HepG2 (cell line): ENCODE measurements at regions not wholly inside any gene's neighbourhood (a gene's known extent, or its start where the extent isn't known, plus 50 kb on each side); places are given as distances from the start of the nearest gene placed in this dataset.

Experiments used
- ATAC-seq: fragments of 200-7000 bp; cut with Tn5 transposase; 3 replicates; pipeline ENCODE4 v1.9.1; 2020; ENCODE audit warnings: mild to moderate bottlenecking, moderate library complexity
- BruUV-seq: library from RNA; stranded (reverse); fragments of 400-500 nt; replicated peaks from 2 replicates; lab custom pipeline; 2021; lab: Mats Ljungman, UMichigan
- CTCF ChIA-PET: fragments of 300-600 bp; formaldehyde crosslinking; extraction: SDS; loops from one replicate; lab custom pipeline; 2021; ENCODE audit warnings: low total read pairs, inconsistent platforms, low intra/inter-chr PET ratio; lab: Yijun Ruan, JAX
- POLR2A ChIA-PET: fragments of 350-600 bp; sonication (Branson Sonifier 250); formaldehyde crosslinking; loops from one replicate; lab custom pipeline; 2020; ENCODE audit warnings: antibody characterized with exemption, inconsistent platforms; lab: Yijun Ruan, JAX
- DNase-seq: peaks from one replicate; pipeline ENCODE4 v3.0.0-alpha.2; 2015; ENCODE audit warnings: low spot score
- FAIRE-seq: peaks from 3 replicates; lab custom pipeline; 2011; peaks lifted over from hg19 to GRCh38; lab: Jason Lieb, UNC
- H2AFZ ChIP-seq: one replicate; pipeline ENCODE4 v1.6.1; 2011; ENCODE audit warnings: low read length, inconsistent platforms
- H3K27ac ChIP-seq: fragments of 300-600 bp; 3 replicates; pipeline ENCODE4 v1.8.0; 2011; ENCODE audit warnings: mixed run types, mild to moderate bottlenecking, mixed read lengths, low read length, inconsistent platforms; ENCODE audit not compliant: insufficient read depth; ENCODE audit errors: extremely low read length
- H3K27me3 ChIP-seq, 2 experiments: fragments of 200-600 bp in 1 of 2; 2 replicates in 1 of 2; 3 replicates in 1 of 2; pipeline versions ENCODE4 v1.6.0 to v1.8.0; 2011; ENCODE audit warnings: low read length in 2 of 2, mild to moderate bottlenecking in 2 of 2, moderate library complexity in 2 of 2, inconsistent platforms in 1 of 2; ENCODE audit not compliant: insufficient read depth in 2 of 2, control insufficient read depth in 1 of 2
- H3K36me3 ChIP-seq, 2 experiments: fragments of 200-600 bp in 1 of 2; replicated peaks in 1 of 2; 2 replicates in 1 of 2; 3 replicates in 1 of 2; pipeline versions ENCODE4 v1.5.1 to v1.8.0; 2011; ENCODE audit warnings: low read length in 2 of 2, inconsistent platforms in 1 of 2; ENCODE audit not compliant: insufficient read depth in 2 of 2, control insufficient read depth in 1 of 2
- H3K4me1 ChIP-seq: 2 replicates; pipeline ENCODE4 v1.5.1; 2012; ENCODE audit warnings: low read length, inconsistent platforms; ENCODE audit not compliant: insufficient read depth
- H3K4me2 ChIP-seq: 2 replicates; pipeline ENCODE4 v1.6.0; 2011; ENCODE audit warnings: low read depth, low read length, inconsistent platforms
- H3K4me3 ChIP-seq, 3 experiments: fragments of 200-600 bp in 1 of 3; sonication (generic), shearing (Covaris generic) in 1 of 3; replicated peaks in 1 of 3; 2 replicates each; pipeline ENCODE4 v1.5.1; 2011 to 2016; ENCODE audit warnings: low read length in 3 of 3, inconsistent platforms in 2 of 3, low read depth in 2 of 3, mild to moderate bottlenecking in 2 of 3, control low read depth in 1 of 3, mixed read lengths in 1 of 3; ENCODE audit not compliant: insufficient read depth in 1 of 3
- H3K79me2 ChIP-seq: one replicate; pipeline ENCODE4 v1.6.1; 2011; ENCODE audit warnings: low read length, inconsistent platforms; ENCODE audit not compliant: insufficient read depth
- H3K9ac ChIP-seq: 2 replicates; pipeline ENCODE4 v1.6.0; 2011; ENCODE audit warnings: mild to moderate bottlenecking, low read depth, low read length, inconsistent platforms; ENCODE audit not compliant: insufficient read depth
- H3K9me3 ChIP-seq: 2 replicates; pipeline ENCODE4 v1.5.1; 2012; ENCODE audit warnings: mild to moderate bottlenecking, low read length
- H4K20me1 ChIP-seq: 2 replicates; pipeline ENCODE4 v1.6.0; 2011; ENCODE audit warnings: inconsistent platforms, mild to moderate bottlenecking, low read length, moderate library complexity; ENCODE audit not compliant: insufficient read depth
- CEBPB ChIP-seq: IDR thresholded peaks from 2 replicates; pipeline ENCODE4 v1.6.1; 2011; ENCODE audit warnings: low read depth, low read length, improper control_type of control experiment, borderline replicate concordance
- CHD2 ChIP-seq: IDR thresholded peaks from 2 replicates; pipeline ENCODE4 v1.6.1; 2011; ENCODE audit warnings: low read depth, low read length, improper control_type of control experiment
- HNF4A ChIP-seq: sonication (generic); formaldehyde crosslinking; IDR thresholded peaks from 2 replicates; pipeline ENCODE4 v1.4.0; 2020; ENCODE audit warnings: missing genetic modification reagents
- NFE2 ChIP-seq: sonication (generic); formaldehyde crosslinking; IDR thresholded peaks from 2 replicates; pipeline ENCODE4 v1.4.0; 2020; ENCODE audit warnings: missing genetic modification reagents
- ZKSCAN1 ChIP-seq: fragments of 150-350 bp; IDR thresholded peaks from 2 replicates; pipeline ENCODE4 v1.6.1; 2014; ENCODE audit warnings: low read length
- ZNF343 ChIP-seq: sonication (generic); formaldehyde crosslinking; IDR thresholded peaks from 2 replicates; pipeline ENCODE4 v1.4.0; 2020; ENCODE audit warnings: mild to moderate bottlenecking, missing genetic modification reagents
- ZNF788 ChIP-seq: sonication (generic); formaldehyde crosslinking; IDR thresholded peaks from 2 replicates; pipeline ENCODE4 v1.5.0; 2020; ENCODE audit warnings: mild to moderate bottlenecking, missing genetic modification reagents, borderline replicate concordance
- ZSCAN31 ChIP-seq: sonication (generic); formaldehyde crosslinking; IDR thresholded peaks from 2 replicates; pipeline ENCODE4 v1.5.0; 2020; ENCODE audit warnings: low read depth, mild to moderate bottlenecking, missing genetic modification reagents
- WGBS: methylation state at CpG from one replicate; pipeline ENCODE4 v1.1.6; 2017; ENCODE audit warnings: low lambda C conversion rate; 5-methylcytosine and 5-hydroxymethylcytosine counted together
- in situ Hi-C: cut with HindIII; loops from 2 replicates; pipeline ENCODE4 v1.10.0; 2017; ENCODE audit warnings: low pct_unique_long_range_greater_than_20kb; ENCODE audit not compliant: extremely low pct_ligation_motif_present
- intact Hi-C: fragments of 100-400 bp; cut with micrococcal nuclease; formaldehyde crosslinking; loops from one replicate; pipeline ENCODE4 v1.10.0; 2022; ENCODE audit not compliant: unreplicated experiment
- TF ChIP-seq, protein P1 (sequence below): sonication (generic); formaldehyde crosslinking; IDR thresholded peaks from 2 replicates; pipeline ENCODE4 v1.4.0; 2020; ENCODE audit warnings: mild to moderate bottlenecking, missing genetic modification reagents
- TF ChIP-seq, protein P2 (sequence below), 2 experiments: sonication (generic) in 1 of 2; formaldehyde crosslinking in 1 of 2; IDR thresholded peaks; 2 replicates each; pipeline versions ENCODE4 v1.4.0 to v1.6.1; 2018 to 2020; ENCODE audit warnings: missing genetic modification reagents in 2 of 2, borderline replicate concordance in 1 of 2, low read depth in 1 of 2, mild to moderate bottlenecking in 1 of 2, missing biosample characterization in 1 of 2

DNA sequence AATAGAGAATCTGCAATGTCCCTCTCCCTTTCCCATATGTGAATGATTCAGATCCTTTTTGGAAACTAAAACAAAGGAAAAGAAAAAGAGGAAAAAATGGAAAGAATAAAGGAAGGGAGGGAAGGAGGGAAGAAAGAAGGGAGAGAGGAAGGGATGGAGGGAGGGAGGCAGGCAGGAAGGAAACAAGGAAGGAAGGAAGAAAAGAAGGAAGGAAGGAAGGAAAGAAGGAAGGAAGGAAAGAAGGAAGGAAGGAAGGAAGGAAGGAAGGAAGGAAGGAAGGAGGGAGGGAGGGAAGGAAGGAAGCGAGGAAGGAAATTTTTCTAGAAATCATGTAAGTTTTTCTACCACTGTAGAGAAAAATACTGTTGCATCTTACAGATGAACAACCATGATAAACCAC lies 215.0 kb upstream of the CBLB start:
- WGBS: 14% methylated on average over 1 of the region's 1 CpG
- Histone ChIP-seq H3K9me3 (no peaks in the 10 kb centered on the region), H3K4me2 (no peak overlapping the region), H4K20me1 (no peaks in the 10 kb centered on the region), H3K79me2 (no peaks in the 10 kb centered on the region), H3K36me3 (no peaks in the 10 kb centered on the region), H3K27ac (no peak overlapping the region), H3K27me3 (no peaks in the 10 kb centered on the region), H3K4me1 (no peaks in the 10 kb centered on the region), H2AFZ (no peak overlapping the region), H3K9ac (no peak overlapping the region), H3K4me3 (no peak overlapping the region)
- no peak for ATAC-seq
- FAIRE-seq: no peak
- intact Hi-C loops: no loop called here
- no peak for TF ChIP-seq HNF4A (CRISPR knock-in tag)
- no peak for TF ChIP-seq ZSCAN31 (CRISPR knock-in tag)
- TF ChIP-seq ZNF343 (CRISPR knock-in tag): no peak
- TF ChIP-seq ZNF788 (CRISPR knock-in tag): no peak
- TF ChIP-seq, protein P1, sequence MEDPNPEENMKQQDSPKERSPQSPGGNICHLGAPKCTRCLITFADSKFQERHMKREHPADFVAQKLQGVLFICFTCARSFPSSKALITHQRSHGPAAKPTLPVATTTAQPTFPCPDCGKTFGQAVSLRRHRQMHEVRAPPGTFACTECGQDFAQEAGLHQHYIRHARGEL: no peak
- no peak for TF ChIP-seq ZKSCAN1
- TF ChIP-seq, protein P2, sequence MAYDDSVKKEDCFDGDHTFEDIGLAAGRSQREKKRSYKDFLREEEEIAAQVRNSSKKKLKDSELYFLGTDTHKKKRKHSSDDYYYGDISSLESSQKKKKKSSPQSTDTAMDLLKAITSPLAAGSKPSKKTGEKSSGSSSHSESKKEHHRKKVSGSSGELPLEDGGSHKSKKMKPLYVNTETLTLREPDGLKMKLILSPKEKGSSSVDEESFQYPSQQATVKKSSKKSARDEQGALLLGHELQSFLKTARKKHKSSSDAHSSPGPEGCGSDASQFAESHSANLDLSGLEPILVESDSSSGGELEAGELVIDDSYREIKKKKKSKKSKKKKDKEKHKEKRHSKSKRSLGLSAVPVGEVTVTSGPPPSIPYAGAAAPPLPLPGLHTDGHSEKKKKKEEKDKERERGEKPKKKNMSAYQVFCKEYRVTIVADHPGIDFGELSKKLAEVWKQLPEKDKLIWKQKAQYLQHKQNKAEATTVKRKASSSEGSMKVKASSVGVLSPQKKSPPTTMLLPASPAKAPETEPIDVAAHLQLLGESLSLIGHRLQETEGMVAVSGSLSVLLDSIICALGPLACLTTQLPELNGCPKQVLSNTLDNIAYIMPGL (CRISPR knock-in tag; IDR thresholded peaks at IDR 0.05; ENCODE audit: borderline replicate concordance in 1 of 2, low read depth in 1 of 2): no peak
- no peak for TF ChIP-seq CHD2
- no peak for TF ChIP-seq NFE2
- no peak for TF ChIP-seq CEBPB
- CTCF ChIA-PET: no interaction called here
- POLR2A ChIA-PET: no interaction called here
- in situ Hi-C loops: no loop called here
- no peak for DNase-seq
- BruUV-seq: no TSS peak
